T-helper 2 cell treated with Interferon-gamma antibody and Interleukin-4, amounts not matched to agents 100 ng/mL and 5 ng/mL, for 36 hours (primary cell): ENCODE measurements at regions not wholly inside any gene's neighbourhood (a gene's known extent, or its start where the extent isn't known, plus 50 kb on each side); places are given as distances from the start of the nearest gene placed in this dataset.

Source experiments
- intact Hi-C: fragments of 100-400 bp; cut with micrococcal nuclease; formaldehyde crosslinking; loops from one replicate; pipeline ENCODE4 v1.15.1; 2023

DNA sequence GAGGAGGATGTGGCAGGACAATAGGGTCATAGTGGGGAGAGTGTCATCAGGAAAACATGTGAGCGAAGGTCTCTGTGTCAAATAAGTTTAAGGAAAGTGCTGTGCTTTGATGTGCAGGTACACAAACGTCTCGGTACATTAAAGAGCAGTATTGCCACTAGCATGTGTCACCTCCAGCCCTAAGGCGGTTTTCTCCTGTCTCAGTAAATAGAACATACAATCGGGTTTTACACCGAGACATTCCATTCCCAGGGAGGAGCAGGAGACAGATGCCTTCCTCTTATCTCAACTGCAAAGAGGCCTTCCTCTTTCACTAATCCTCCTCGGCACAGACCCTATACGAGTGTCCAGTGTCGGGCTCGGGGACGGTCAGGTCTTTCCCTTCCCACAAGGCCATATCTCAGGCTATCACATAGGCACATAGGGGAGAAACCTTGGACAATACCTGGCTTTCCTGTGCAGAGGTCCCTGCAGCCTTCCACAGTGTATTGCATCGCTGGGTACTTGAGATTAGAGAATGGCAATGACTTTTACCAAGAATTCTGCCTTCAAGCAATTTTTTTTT lies 684.5 kb downstream of the PDHA2 start:
- intact Hi-C loops = no loop called here

DNA sequence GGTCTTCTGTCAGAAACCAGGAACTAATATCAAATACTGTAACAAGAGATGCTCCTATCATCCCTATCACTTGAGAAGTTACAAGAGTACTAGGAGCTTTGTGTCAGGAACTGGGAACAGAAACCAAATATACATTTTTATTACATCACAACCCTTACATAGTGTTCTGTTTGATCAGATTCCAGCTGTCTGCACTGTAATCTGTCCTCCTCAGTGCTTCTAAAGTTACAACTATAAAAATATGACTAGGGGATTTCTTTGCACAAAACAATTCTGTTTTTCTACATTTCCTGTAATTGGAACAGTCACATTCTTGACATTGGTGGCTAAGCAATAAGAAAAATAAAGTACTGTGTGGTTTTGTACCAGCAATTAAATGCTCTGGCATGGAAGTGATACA lies 686.0 kb downstream of the PDHA2 start:
- intact Hi-C loops = no loop called here

DNA sequence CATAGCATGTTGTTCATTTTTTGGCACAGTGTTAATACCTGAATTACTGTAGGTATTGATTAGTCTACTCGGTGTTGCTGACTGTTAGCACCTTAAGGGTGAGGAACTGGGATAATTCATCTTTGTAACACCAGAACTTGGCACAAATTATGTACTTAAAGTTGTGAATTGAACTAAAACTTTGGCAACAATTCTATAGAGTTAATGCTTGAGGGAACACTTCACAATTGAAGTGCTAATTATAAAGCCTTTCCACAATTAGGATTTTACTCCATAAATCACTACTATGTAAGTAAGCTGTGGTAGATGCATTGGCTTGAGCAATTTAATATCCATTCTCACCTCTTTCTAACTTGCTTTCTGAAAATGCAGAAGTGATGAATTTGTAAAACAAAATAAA lies 686.7 kb downstream of the PDHA2 start:
- intact Hi-C loops = no loop called here

DNA sequence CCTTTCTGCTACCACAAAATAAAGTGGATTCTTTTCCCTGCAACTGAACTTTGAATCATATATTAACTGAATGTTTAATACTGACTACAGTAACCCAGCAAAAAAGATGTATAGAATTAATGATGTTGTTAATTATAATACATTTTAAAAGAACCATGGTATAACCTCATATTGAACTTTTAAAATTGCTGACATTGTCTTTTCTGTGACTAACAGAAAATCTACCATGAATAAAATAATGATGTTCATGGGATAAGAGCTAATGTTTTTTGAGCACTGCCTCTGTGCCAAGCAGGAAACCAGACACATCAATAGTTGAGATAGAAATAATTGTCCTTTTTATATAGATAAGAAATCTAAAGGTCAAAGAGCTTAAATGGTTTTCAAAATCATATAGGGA lies 691.9 kb downstream of the PDHA2 start:
- intact Hi-C loops = no loop called here

DNA sequence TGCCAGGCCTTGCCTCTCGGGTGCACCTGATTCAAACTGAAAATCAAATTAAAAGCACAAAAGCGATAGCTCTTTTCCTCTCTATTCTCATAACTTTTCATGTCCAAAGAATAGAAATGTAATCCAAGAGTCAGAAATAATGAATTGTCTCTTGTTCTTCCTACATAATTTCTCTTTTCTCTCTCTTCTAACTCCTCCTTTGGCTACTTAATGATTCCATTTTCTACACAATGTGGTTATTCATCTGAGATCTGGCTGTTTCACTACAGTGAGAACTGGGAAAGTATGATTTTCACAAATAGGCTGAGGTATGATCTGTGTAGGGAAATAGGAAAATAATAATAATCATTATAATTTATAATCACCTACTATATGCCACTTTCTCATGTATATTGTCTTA lies 703.5 kb downstream of the PDHA2 start:
- intact Hi-C loops = no loop called here

DNA sequence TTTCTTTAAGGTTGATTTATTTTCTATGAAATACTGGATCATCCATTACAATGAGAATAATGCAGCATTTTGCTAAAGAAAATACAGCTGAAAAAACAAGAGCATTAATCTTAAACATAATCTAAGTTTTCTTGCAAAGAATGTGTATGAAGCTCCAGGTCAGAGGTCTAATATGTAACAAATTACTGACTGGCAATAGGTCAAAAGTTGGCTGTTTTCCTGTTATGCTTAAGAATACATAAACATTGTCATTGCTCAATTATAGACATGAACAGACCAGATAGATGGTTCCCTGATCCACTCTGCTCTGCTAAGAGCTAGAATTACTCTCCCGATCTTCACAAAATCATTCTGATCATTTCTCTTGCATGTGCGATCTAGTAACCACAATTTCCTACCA lies 718.6 kb downstream of the PDHA2 start:
- intact Hi-C loops = no loop called here

DNA sequence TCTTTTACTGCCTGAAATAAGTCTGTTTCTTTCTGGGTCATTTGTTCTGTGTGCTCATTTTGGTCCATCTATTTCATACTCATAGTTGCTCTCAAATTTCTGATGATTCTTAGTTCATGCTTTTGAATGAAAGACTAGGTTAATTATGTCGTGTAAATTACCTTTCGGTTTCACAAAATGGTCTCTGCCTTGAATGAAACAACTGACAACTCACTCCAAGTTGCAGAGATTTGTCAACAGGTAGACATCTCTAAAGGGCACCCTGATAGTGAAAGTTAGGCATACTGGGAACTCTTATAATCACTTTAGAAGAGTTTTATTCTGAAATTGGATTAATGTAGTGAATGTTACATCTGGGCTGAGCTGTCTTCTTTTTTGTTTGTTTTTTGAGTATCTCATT lies 726.9 kb downstream of the PDHA2 start:
- intact Hi-C loops = no loop called here

DNA sequence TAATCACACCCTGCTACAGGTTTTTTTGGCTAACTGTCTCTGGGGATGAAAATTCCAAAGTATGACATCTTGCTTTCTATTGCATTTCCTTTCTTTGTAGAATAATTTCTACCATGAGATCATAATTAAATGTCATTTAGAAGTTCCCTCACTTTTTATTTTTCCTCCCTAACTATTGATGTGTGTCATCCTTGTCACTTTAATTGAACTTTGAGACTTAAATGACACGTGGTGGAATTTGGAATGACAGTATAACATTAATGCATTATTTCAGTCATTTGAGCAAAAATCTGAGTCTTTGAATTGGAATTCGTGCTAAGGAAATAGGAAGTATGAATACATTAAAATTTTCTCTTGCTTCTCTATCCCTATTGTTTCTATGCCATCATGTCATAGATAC lies 745.4 kb downstream of the PDHA2 start:
- intact Hi-C loops = no loop called here

DNA sequence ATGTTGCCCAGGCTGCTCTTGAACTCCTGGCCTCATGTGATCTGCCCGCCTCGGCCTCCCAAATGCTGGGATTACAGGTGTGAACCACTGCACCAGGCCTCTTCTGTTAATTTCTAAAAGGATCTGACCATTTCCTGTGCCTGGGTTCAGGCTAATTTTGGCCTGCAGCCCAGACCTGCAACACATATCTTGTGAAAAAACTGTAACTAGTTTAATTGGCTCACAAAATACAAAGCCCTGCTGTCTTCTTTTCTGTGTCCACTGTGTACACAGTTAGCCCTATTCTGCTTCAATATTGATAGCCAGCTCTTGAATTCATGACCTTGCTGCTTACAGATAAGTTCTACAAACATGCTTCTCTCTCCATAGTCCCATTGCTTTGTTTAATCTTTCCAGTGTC lies 753.5 kb downstream of the PDHA2 start:
- intact Hi-C loops = no loop called here

DNA sequence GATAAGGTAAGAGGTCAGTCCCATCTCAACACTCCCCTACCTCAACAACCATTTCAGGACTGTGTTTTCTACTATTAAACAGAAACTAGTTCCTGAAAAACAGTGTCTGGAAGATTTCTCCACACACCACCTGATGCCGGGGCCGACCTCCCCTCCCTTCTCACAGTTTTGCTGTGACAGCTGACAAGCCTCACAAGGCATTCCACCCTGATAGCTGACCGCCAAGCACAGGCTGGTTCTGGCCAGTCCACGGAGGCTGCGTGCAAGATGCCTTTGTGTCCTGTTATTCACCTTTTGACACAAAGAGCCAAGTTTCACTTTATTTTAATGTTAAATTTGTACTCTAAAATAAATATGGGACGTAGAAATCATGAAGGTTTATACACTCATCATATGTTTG lies 758.6 kb downstream of the PDHA2 start:
- intact Hi-C loops = no loop called here

DNA sequence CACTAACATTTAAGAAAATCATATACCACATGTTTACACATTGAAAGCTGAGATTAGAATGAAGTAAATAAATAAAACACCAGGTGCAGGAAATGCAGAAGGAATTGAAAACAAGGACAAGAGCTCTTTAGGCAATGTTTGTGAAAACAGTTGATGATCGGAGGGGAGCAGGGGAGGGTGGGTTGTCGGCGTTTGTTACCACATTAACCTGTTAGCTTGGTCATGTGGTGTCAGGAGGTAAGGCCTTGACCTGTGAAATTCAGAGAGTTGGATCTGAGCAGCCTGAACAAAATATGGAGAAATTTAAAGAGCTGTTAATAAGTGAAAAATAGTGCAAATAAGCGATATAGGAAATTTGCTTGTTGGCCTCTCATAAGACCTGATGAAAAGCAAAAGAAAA lies 759.9 kb downstream of the PDHA2 start:
- intact Hi-C loops = no loop called here

DNA sequence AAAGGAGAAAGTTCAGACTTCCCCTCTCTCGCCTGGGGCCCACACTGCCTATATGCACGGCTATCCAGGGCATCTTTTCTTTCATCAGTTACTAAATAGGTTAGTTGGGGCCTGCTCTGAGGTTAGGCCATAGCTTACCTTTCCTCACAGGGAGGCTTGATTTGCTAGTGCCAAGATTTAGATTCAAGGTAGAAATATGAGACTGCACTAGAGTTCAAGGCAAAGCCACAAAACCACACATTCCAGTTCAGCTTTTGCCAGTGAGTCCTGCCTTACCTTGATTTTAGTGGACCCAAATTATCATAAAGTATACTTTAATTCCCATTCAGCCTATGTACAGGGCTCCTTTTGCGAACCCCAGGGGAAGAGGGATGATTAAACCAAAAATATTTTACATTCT lies 762.8 kb downstream of the PDHA2 start:
- intact Hi-C loops = no loop called here

DNA sequence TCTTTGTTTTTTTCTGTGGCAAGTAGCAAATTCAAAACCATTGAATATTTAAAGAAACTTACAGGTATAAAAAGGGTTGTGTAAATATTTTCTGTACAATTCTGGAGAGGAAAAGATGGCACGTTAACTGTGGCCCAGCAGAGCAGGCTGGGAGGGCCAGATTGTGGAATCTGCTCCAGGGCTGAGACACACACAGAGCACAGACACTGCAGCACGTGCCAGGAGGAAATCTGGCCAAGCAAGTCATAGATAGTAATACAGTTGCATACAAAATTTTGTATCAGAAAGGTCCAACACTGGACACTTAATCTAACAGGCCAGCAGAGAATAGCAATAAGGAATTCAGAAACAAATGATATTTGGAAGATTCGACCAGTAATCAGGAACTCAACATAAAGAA lies 763.7 kb downstream of the PDHA2 start:
- intact Hi-C loops = no loop called here

DNA sequence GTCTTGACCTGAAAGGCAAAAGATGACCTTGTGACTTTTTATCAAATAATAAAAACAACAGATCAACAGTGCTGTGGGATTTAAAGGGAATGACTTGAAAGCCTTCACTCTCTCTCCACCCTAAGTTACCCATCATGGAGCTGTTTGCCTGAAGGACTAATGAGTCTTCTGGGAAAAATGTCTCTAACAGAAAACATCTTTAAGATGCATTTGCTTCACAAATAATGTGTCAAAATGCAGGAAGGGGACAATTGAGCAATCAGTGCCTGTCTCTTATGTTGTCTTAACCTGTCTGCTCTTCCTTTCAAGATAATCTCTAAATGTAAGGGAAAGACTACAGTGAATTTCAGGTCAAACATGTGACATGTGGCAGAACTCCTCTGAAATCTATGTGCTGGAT lies 766.6 kb downstream of the PDHA2 start:
- intact Hi-C loops = no loop called here

DNA sequence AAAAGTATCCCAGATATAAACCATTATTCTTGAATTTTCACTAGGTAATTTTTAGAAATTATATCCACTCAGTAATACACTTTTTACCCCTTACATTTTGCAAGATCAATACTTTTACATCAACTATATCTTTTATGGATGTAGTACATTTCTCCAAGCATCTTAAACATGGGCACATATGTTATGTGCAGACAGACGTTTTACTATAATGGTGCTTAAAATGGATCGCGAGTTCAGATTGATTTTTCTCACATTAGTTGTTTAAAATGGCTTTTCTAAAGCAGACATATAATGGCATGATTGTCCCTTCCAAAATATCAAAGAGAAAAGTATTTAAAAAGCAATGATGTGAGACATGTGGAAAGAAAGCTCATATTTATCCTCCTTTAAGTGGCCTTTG lies 786.1 kb downstream of the PDHA2 start:
- intact Hi-C loops = no loop called here

DNA sequence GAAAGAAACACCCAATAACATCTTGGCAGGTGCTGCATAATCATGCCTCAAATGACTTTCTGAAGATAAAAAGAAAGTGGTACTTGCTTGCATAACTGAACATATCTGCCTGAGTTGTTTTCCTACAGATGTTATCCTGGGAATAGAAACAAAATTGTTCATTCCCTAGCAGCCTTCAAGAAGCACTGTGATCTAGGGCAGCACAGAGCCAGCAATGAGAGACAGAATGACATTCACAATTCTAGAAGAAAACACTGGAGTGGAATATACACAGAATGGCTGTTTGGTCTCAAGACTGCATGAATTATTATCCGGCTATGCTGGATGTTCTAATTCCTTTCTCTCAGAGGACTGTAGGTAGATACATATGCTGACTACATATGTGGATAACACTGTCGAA lies 790.9 kb downstream of the PDHA2 start:
- intact Hi-C loops = no loop called here

DNA sequence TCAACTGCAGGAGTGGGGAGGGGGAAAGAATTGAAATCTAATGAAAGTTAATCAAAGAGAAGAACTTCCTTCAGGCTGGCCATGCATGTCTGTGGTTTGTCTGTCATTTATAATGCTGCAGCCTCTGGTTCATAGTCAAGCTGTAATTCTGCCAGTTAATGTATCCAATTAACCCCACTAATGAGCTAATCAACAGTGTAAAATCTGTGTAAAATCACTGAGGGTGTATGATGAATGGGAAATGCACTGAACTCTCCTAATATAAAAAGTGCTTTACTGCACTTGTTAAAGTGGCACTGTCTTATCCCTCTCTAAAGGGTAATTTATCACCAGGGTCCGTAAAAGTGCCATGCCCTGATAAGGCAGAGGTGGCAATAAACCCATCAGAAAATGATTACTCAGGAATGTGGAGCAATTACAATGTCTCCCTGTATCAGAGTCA lies 798.1 kb downstream of the PDHA2 start:
- intact Hi-C loops = no loop called here

DNA sequence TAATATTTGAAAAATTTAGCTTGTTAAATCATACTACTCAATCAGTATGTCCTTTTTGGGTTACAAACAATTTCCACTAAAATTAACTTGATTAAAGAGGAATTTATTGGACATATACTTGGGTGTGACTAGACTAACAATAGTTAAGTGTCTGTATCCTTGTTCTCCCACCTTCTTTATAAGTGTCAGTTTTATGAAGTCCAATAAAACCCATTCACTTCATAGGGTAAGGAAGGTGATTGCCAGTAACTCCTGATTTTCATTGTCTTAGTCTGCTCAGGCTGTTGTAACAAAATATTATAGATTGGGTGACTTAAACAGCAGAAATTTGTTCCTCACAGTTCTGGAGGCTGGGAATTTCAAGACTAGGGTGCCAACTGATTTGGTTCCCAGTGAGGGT lies 800.0 kb downstream of the PDHA2 start:
- intact Hi-C loops = no loop called here

DNA sequence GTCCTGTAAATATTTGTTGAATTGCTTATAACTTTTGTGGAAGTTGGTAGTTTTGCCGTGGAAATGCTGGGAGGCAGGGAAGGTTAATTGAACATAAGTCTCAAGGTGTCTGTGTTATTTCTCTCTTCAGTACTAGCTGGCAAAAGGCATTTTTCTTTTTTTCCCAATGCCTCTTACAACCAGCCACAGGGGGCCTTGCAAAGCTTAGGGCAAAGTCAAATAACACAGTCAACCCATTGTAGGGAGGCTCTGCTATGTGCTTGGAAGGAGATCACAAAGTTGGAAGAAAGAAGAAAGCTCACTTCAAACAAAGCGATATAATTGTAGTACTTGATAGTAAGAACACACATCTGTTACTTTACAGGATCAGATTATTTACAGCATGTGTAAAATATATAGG lies 802.6 kb downstream of the PDHA2 start:
- intact Hi-C loops = no loop called here

DNA sequence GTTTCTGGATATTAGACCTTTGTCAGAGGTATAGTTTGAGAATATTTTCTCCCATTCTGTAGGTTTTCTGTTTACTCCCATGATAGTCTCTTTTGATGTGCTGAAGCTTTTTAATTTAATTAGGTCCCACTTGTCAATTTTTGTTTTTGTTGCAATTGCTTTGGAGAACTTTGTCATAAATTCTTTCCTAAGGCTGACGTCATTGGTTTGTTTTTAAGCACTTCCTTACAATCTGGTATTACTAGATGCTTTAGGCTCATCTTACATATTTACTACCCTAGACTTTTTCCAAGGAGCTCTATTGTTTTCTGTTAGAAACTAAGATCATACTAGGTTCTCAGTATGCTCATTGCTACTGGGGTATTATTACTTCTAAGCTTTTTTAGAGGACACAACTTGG lies 806.3 kb downstream of the PDHA2 start:
- intact Hi-C loops = no loop called here

DNA sequence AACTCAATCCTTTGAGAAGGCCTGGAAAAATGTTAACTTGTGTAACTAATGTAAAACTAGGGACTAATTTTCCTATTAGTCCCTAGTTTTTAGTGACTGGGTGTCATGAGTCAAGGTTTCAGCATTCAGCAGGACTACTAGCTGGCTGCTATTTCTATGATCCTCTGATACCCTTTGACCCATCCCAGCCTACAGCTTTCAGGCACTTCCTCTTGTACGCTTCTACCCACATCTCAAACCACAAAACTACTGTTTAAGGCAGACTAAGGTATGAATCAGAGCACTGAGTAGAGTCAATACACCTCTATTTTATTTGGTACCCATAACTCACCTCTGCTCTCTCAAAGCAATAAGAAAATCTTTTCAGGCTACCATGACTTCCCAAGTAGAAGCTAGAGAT lies 809.6 kb downstream of the PDHA2 start:
- intact Hi-C loops = no loop called here

DNA sequence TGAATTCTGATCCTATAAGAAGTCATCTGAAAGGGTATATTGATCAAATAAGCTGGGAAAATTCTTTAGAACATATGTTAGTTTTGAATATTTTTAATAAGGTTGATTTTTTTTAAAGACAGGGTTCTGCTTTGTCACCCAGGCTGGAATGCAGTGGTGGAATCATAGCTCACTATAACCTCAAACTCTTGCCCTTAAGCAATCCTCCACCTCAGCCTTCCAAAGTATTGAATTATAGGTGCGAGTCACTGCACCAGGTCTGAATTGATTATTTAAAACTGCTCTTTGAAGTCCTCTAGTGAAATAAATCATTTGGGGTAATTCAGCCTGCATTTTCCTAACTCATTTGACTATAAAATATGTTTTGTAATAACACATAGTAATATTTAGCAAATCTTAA lies 812.3 kb downstream of the PDHA2 start:
- intact Hi-C loops = no loop called here

DNA sequence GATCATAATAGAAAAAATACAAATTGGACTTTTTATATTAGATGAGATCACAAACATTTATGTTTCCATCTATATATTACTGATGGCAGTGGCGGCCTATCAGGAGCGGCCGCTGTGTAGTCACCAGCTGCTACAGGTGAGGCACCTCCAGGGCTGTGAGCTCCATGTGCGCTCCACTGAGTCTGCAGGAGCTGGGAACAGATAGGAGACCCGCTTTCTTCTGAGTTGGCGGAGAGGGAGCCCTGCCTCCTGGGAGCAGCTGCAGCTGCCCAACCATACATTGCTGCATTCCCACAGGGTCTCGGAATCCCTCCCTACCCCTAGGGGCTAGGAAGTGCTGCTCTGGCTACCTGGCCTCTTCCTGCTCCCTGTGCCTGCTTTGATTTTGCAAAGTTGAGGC lies 812.9 kb downstream of the PDHA2 start:
- intact Hi-C loops = no loop called here

DNA sequence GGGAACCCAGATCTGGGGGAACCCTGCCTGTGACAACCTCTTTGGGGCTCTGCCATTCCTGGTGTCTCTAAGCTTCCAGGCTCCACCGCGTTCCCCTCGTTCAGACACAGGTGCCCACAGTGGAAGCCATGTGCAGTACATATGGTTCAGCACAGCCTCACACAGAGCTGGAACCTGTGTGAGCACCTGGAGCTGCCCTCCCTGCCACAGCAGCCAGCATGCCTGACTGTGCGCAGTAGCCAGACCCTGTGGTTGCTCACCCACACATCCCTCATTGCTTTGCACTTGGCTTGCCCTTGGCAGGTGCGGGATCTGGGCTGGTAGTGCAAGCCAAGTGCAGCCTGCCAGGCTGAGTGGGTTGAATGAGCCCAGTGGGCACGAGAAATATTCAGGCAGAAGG lies 814.2 kb downstream of the PDHA2 start:
- intact Hi-C loops = no loop called here
